ENCODE measurements at regions not wholly inside any gene's neighbourhood (a gene's known extent, or its start where the extent isn't known, plus 50 kb on each side); places are given as distances from the start of the nearest gene placed in this dataset.

- Histone ChIP-seq H3K27ac (ENCODE audit: low read depth, low read length) (no peak overlapping the region), H3K4me2 (ENCODE audit: insufficient read depth in 1 of 2, low read depth in 2 of 2, low read length in 2 of 2) (no peak overlapping the region), H4K20me1 (replicated peaks in 1 of 2; ENCODE audit: control insufficient read depth in 1 of 2, insufficient read depth in 2 of 2, low read length in 2 of 2) (no peaks in the 10 kb centered on the region), H3K9ac (replicated peaks in 1 of 4; ENCODE audit: extremely low read depth in 1 of 4, low read depth in 3 of 4, low read length in 3 of 4) (no peak overlapping the region), H3K18ac (ENCODE audit: extremely low read depth, low read length) (no peak overlapping the region), H4K8ac (ENCODE audit: extremely low read depth, insufficient read depth, low read length) (no peak overlapping the region), H4K91ac (replicated peaks; ENCODE audit: insufficient read length, low read length) (no peak overlapping the region), H3K4ac (replicated peaks; ENCODE audit: insufficient read length, low read depth, low read length) (no peak overlapping the region), H3K27me3 (replicated peaks in 1 of 4; ENCODE audit: control insufficient read depth in 3 of 4, extremely low read depth in 1 of 4, insufficient read depth in 3 of 4, low read length in 3 of 4) (no peaks in the 10 kb centered on the region; a peak in 1 of 7 replicates), H3K14ac (ENCODE audit: insufficient read length) (no peak overlapping the region), H2AK5ac (ENCODE audit: low read depth, low read length) (no peak overlapping the region), H3K56ac (replicated peaks; ENCODE audit: insufficient read length, low read depth, low read length) (no peak overlapping the region), H2BK5ac (ENCODE audit: low read depth, low read length) (no peak overlapping the region), H3K36me3 (ENCODE audit: control insufficient read depth in 2 of 4, insufficient read depth in 4 of 4, low read length in 3 of 4) (no peaks in the 10 kb centered on the region), H2BK12ac (ENCODE audit: low read depth, low read length) (no peak overlapping the region), H3K23me2 (ENCODE audit: low read depth, low read length) (no peaks in the 10 kb centered on the region), H2BK120ac (replicated peaks; ENCODE audit: low read depth, low read length) (no peak overlapping the region), H2BK15ac (ENCODE audit: low read length) (no peak overlapping the region), H4K5ac (ENCODE audit: insufficient read length, low read depth, low read length) (no peak overlapping the region), H2AFZ (ENCODE audit: low read length) (no peak overlapping the region), H3K4me1 (replicated peaks in 1 of 4; ENCODE audit: control insufficient read depth in 3 of 4, insufficient read depth in 4 of 4, low read length in 3 of 4) (peaks cover 8 to 17% (median 13%) of the 10 kb centered on the region in 4 experiments; a peak in 6 of 7 replicates), H3K79me1 (ENCODE audit: low read depth, low read length) (no peaks in the 10 kb centered on the region), H3K9me3 (ENCODE audit: insufficient read depth in 2 of 2, low read depth in 1 of 2, low read length in 1 of 2) (no peaks in the 10 kb centered on the region), H3K23ac (ENCODE audit: insufficient read length) (no peak overlapping the region), H3K79me2 (ENCODE audit: control insufficient read depth in 1 of 2, insufficient read depth in 2 of 2, low read length in 2 of 2) (no peaks in the 10 kb centered on the region), H3K4me3 (ENCODE audit: extremely low read depth in 1 of 4, insufficient read depth in 2 of 4, low read depth in 3 of 4, low read length in 4 of 4) (no peak overlapping the region), H2BK20ac (ENCODE audit: low read length) (no peak overlapping the region)
- FAIRE-seq = no peak
- WGBS, 2 experiments (ENCODE audit: extremely low coverage in 1 of 2, insufficient coverage in 1 of 2, insufficient read length in 1 of 2, insufficient replicate concordance in 2 of 2, low coverage in 1 of 2, low lambda C conversion rate in 2 of 2, missing lambda C conversion rate in 1 of 2) = 93% methylated on average over 2 of the region's 2 CpGs; no CpG with 5 or more reads in 1 of the 2 experiments
- TF ChIP-seq CEBPB (IDR thresholded peaks at IDR 0.05; ENCODE audit: low read depth, low read length) (no peak), TBP (IDR thresholded peaks at IDR 0.05; ENCODE audit: low read depth, low read length) (no peak), RFX5 (IDR thresholded peaks at IDR 0.05; ENCODE audit: borderline replicate concordance, low read depth, low read length) (no peak), BACH1 (IDR thresholded peaks at IDR 0.05; ENCODE audit: low read length) (no peak), KDM4A (IDR thresholded peaks at IDR 0.05; ENCODE audit: low read depth, low read length, severe bottlenecking) (no peak), POU5F1 (IDR thresholded peaks at IDR 0.05; ENCODE audit: low read depth, low read length) (no peak), CHD1 (IDR thresholded peaks at IDR 0.05; ENCODE audit: low read depth, low read length) (no peak), GABPA (IDR thresholded peaks at IDR 0.05; ENCODE audit: borderline replicate concordance, insufficient read depth, low read length) (no peak), CREB1 (IDR thresholded peaks at IDR 0.05) (no peak), SRF (IDR thresholded peaks at IDR 0.05; ENCODE audit: low read depth, low read length) (no peak), KDM1A (IDR thresholded peaks at IDR 0.05; ENCODE audit: borderline replicate concordance, low read length) (no peak), BRCA1 (IDR thresholded peaks at IDR 0.05; ENCODE audit: low read depth, low read length) (no peak), POLR2AphosphoS5 (IDR thresholded peaks at IDR 0.05; ENCODE audit: low read depth, low read length) (no peak), RNF2 (IDR thresholded peaks at IDR 0.05; ENCODE audit: borderline replicate concordance, low read depth, low read length, missing control alignments, poor library complexity, severe bottlenecking) (no peak), CBX8 (IDR thresholded peaks at IDR 0.05; ENCODE audit: borderline replicate concordance, low read depth, low read length) (no peak)
- no peak for DNase-seq (ENCODE audit: low read depth in 1 of 2, low spot score in 2 of 2)
- ChIA-PET POLR2A (ENCODE audit: partially characterized antibody) (no interaction called here), CTCF (ENCODE audit: partially characterized antibody) (interaction anchor here (0.6 to 1.2 kb wide), 4 partner anchors 11 to 268 kb away, joined by 3 read pairs; no protein-coding TSS in a partner anchor)
Observed at GRCh38 chr9:106620081-106620480, 242.9 kb upstream of the ZNF462 start.

Measured in H1 (cell line).